ENCODE measurements at regions not wholly inside any gene's neighbourhood (a gene's known extent, or its start where the extent isn't known, plus 50 kb on each side); places are given as distances from the start of the nearest gene placed in this dataset.

GRCh38 chr20:4095639-4096038, 53.0 kb upstream of the SMOX start:
- DNase-seq, result no peak

DNA sequence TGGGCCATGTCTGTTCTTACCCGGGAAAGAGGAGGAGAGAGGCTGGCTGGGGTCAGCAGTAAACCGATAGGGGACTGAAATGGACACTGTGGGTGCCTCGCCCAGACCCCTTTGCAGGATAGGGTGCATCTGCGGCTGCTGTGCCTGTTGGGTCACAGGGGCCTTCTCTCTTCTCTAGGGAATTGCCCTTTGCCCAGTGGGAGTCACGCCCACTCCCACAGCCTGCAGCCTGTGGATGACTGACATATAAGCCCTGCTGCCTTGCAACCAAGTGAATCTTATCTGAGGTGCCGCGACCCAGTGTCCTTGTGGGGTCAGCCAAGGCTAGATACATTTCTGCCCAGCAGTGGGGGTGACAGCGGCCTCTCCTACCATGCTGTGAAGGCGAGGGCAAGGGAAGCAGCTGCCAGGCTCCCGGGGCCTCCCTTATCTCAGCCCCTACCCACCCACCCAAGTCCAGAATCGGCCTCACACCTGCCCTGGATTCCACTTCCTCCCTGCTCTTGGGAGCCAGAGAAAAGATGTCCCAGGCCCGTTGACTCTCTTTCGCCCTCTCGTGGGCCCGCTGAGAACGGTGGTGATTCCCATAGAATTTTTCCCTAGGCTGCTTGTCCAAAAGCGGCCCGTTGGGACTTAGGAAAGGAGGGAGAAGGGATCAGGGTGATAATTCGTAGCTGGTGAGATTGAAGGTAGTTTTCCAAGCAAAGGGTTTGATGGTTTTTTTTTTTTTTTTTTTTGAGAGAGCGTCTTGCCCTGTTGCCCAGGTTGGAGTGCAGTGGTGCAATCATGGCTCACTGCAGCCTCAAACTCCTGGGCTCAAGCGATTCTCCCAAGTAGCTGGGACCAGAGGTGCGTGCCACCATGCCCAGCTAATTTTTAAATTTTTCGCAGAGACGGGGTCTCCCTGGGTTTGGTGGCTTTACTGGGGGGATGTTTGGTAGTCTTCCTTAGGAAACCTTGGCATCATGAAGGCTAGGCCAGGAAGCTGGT, 56.8 kb upstream of the SMOX start:
- DNase-seq, result no peak

DNA sequence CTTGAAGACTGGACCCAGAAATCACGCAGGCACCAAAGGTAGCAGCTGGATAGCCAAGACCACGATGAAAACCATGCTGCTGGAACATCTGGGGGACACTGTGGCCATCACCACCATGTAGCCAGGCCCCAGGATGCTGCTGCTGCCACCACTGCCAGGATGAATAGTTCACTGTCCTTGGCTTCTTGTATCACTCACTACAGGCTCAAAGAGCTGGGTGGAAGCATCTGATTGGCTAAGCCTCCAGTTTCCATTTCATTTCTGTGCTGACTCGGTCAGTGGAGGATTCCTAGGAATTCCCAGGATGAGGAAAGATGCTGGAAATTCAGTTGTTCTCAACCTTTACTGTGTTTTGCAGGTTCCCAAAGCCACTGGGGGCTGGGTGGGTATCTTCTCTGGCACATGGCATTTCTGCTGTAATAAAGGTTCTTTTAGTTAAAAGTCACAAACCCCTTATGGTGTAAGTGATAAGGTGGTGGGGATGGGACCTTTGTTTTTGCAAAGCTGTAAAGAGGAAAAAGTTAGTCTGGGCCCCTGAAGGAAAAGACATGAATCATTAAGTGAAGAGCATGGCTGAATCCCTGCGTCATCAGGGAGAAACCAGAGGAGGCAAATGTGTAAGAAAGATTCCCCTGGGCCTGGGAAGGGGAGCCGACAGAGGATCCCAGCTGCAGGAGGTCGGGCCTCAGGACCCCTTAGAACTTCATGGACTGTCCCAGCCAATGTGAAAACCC, 57.7 kb upstream of the SMOX start:
- DNase-seq, result no peak

DNA sequence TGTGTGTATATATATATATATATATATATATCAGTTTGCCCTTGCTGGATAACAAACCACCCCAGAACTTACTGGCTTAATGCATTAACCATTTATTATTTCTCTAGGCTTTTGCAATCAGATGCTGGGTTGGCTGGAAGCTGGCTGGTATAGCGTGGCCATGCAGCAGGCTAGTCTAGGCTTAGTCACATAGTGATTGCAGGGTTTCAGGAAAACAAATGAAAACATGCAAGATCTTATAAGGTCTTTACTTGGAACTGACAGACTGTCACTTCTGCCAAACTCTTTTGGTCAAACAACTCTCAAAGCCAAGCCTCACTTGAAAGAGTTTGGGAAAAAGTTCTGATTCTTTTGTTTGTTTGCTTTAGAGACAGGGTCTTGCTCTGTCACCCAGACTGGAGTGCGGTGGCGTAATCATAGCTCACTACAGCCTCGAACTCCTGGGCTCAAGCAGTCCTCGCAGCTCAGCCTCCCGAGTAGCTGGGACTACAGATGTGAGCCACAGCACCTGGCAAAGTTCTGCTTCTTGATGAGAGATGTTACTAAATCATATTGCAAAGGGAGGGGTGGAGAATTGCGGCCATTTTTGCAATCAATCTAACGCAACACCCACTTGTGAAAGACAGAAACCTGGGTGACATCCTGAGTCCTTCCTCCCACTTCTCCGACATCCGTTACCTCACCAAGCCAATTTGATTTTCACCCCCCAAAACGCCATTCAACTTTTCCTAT, 58.7 kb upstream of the SMOX start:
- no peak for DNase-seq

DNA sequence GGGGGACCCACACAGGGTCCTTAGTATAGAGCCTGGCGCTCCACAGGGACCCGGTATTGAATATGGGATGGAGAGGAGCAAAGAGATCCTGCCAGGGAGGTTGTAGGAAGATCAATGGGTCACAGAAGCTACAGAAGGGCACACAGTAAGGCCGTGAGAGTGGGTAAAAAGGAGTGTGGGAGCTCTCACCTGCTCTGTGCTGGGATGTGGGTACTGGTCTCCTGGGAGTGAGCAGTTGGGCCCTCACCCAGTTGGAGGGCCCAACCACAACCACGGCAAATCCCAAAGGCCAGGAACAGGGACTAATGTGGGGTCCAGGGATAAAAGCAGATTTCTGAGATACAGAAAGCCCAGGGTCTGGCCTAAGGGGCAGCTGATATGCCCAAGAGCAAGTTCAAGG, 59.9 kb upstream of the SMOX start:
- no peak for DNase-seq

DNA sequence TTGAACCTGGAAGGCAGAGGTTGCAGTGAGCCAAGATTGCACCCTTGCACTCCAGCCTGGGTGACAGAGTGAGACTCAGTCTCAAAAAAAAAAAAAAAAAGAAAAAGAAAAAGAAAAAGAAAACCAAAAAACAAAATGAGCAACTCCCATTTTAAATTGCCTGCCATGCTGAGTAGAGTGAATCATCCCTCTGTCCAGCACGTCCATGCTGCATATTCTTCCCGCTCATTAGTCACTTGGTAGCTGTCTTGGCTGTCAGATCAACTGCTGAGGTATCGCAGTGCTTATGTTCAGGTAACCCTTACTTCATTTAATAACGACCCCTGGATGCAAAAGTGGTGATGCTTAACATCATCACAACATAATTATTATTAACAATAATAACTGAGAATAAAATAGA, 60.7 kb upstream of the SMOX start:
- DNase-seq, result no peak

DNA sequence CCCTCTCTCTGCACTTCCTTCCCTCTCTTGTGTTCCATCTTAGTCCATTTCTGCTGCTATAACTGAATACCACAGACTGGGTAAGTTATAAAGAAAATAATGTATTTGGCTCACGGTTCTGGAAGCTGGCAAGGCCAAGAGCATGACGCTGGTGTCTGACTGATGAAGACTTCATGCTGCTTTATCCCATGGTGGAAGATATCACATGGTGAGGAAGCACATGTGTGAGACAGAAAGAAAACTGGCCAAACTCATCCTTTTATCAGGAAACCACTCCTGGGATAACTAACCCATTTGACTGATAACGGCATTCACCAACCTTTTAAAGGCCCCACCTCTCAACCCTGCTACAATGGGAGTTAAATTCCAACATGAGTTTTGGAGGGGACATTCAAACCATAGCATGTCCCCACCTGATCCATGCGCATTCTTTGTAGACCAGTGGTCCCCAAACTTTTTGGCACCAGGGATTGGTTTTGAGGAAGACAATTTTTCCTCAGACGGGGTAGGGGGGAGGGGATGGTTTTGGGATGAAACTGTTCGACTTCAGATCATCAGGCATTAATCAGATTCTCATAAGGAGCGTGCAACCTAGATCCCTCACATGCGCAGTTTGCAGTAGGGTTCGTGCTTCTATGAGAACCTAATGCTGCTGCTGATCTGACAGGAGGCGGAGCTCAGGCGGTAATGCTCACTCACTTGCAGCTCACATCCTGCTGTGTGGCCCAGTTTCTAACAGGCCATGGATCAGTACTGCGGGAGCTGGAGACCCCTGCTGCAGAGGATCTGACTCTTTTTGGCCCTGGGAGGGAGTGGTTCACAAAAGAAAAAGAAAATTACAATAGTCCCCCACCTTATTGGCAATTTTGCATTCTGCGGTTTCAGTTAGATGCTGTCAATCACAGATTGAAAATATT, 61.6 kb upstream of the SMOX start:
- DNase-seq, result no peak

- DNase-seq, result no peak
Measured at GRCh38 chr20:4084721-4085120, 63.9 kb upstream of the SMOX start.

- no peak for DNase-seq
Measured at GRCh38 chr20:4084096-4084495, 64.5 kb upstream of the SMOX start.

DNA sequence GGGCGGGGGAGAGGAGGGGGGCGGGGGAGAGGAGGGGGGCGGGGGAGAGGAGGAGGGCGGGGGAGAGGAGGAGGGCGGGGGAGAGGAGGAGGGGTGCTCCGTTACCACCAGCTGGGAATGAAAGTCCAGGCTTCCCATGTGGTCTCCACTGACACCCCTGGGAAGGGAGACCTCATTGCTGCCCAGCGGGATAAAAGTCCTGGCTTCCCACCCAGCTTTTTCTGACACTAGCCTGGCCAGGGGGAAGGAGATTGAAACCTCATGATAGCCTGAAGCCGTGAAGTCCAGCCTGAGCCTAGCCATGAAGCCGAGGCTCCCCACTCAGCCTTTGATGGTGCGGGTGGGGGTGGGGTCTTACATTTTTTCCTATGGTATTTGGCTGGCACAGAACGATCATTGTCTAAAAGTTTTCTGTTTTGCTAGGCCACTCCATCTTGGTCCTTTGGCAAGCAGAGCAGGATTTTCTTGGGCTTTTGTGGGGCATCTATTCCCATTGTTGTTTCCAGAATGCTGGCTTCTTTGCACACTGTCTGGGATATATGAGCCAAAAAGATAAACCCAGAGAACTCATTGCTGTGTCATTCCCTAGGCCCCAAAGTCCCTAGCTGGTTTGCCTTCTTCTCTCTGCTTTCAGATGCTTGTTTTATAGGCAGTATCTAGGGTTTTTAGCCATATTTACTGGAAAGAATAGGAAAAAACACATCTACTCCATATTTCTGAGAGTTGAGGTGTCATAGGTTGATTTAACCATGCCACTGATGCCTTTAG, 65.3 kb upstream of the SMOX start:
- no peak for DNase-seq

DNA sequence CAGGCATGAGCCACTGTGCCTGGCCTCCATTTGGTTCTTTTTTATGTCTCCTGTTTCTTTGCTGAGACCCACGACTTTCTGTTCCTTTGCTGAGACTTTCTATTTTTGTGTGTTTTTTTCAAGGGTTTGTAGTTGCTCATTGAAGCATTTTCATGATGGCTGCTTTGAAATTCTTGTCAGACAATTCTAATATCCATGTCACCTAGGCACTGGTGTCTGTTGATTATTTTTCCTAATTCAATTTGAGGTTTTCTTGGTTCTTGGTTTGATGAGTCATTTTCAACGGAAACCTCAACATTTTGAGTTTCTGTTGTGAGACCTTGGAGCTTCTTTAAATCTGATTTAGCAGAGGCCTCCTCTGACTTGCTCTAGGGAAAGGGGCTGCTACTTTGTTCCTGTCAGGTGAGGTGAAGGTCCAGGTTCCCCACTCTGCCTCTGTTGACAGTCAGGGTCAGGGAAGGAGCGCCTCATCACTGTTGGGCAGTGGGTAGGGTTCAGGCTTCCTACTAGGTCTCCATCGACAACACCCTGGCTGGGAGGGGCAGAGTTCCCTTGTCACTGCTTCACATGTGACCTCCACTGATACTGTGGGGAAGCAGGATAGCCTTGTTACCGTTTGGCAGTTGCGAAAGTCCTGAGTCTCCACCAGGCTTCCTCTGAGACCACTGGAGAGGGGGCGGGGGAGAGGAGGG, 66.1 kb upstream of the SMOX start:
- no peak for DNase-seq

DNA sequence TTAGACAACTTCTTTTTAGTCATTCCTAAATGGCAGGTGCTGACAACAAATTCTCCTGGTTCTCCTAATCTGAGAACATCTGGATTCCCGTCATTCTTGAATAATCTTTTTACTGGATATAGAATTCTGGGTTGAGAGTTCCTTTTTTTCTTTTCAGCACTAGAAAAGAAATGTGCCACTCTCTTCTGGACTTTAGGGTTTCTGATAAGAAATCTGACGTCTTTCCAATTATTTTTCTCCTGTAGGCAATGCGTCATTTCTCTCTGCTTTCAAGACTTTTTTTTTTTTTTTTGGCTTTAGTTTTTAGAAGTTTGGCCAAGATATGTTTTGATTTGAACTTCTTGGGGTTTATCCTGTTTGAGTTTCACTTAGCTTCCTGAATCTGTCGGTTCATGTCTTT, 66.1 kb upstream of the RNF24 start:
- DNase-seq, result no peak

- DNase-seq, result no peak
Measured at GRCh38 chr20:4076671-4077070, 61.3 kb upstream of the RNF24 start.

- DNase-seq, result no peak
Measured at GRCh38 chr20:4076033-4076432, 60.7 kb upstream of the RNF24 start.

DNA sequence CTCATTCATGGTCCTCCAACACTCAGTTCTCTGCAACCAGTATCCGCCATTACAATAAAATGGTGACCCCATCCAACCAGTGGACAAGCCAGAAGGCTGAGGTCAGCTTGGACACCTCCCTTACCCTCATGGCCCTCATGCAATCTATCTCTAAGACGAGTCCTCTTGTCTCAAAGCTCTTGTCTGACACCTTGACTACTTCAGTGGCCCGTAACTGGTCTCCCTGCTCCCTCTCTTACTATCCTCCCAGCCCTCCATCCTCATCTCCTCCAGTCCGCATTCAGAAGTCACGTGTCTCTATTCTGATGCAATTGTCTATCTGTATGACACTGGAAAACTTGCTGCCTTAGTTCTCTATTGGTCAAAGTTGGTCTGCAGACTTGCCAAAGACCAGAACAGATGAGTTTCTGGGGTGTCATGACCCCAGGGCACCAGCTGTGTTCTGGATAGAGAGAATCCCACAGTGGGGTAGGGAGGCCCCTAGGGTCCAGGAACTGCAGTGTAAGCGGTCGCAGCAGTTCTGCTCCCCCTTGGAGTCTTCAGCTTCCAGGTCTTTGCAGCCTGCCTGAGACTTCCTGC, 59.6 kb upstream of the RNF24 start:
- DNase-seq, result no peak

GRCh38 chr20:4073852-4074741, 58.7 kb upstream of the RNF24 start:
- DNase-seq, result peak; percentile 52

DNA sequence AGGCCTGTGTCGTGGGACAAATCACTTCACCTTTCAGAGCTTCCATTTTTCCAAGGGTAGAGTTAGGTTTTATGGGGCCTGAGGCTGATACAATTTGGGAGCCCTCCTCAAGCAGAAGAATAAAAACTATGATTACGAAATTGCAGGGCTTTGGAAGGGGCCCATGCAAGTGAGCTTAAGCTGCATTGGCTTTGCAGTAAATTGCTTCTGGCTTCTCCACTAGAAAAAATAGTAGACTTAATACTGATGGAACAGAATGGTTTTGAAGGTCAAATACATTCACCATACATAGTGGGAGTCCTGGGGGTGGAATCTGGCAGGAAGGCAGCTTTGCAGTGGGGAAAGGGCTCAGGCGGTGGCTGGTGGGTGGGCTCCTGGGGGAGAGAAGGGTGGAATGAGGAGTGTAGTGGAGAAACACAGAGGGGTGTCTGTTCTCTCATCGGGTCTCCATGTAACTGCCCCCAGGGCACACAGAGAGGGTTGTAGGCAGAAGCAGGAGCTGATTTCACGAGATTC, 55.9 kb upstream of the RNF24 start:
- no peak for DNase-seq

DNA sequence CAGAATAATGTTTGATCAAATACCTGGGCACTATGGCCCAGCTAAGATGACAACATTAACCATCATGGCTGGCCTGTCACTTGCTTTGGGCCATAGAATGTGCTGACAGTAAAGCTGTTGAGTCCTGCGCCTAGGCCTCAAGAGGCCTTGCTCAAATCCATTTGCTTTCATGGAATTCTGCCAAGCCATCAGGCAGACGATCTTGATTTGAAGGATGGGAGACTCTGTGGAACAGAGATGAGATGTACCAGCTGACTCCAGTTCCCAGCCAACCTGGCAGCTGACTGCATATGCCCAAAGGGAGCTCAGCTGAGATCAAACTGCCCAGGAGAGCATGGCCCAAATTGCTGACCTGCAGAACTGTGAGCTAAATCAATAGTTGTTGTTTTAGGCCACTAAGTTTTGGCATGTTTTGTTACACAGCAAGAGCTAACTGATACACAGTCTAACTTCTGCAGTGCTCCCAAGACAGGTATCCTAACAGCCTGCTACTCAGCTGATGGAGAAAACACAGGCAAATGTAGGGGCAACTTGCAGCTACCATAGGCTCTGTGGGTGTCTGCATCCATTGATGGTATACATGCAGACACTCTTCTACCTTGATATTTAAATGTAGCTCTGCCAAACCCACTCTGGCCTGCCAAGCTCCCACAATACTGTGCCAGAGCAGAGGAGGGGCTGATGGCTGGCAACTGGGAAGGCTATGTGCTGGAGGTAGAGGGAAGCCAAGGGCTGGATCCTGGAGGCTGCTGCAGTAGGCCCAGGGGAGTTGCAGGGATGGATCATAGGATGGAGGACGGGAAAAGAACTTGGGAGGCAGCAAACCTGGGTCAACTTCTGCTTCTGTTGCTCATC, 55.2 kb upstream of the RNF24 start:
- DNase-seq, result no peak

Data from occipital lobe (tissue), 1 donor.